OCI-LY1 (cell line): ENCODE measurements at regions not wholly inside any gene's neighbourhood (a gene's known extent, or its start where the extent isn't known, plus 50 kb on each side); places are given as distances from the start of the nearest gene placed in this dataset.

ENCODE experiments used
- H2AFZ ChIP-seq: fragments of 200-600 bp; sonication (generic), shearing (Covaris generic); 2 replicates; pipeline ENCODE4 v1.6.0; 2014; ENCODE audit warnings: antibody characterized with exemption, mild to moderate bottlenecking, low read length
- H3F3A ChIP-seq: fragments of 200-600 bp; sonication (generic), shearing (Covaris generic); 2 replicates; pipeline ENCODE4 v1.6.0; 2014; ENCODE audit warnings: mild to moderate bottlenecking, antibody characterized with exemption, low read length, moderate library complexity; ENCODE audit not compliant: insufficient read depth
- H3K27ac ChIP-seq: fragments of 200-600 bp; sonication (generic); 2 replicates; pipeline ENCODE4 v1.5.1; 2014; ENCODE audit warnings: low read length, mixed run types, mild to moderate bottlenecking, low read depth; ENCODE audit not compliant: poor library complexity, severe bottlenecking
- H3K27me3 ChIP-seq: fragments of 200-600 bp; sonication (generic); 2 replicates; pipeline ENCODE4 v1.6.0; 2014; ENCODE audit warnings: antibody characterized with exemption, mild to moderate bottlenecking, low read length, moderate library complexity; ENCODE audit not compliant: insufficient read depth
- H3K36me3 ChIP-seq: fragments of 200-600 bp; sonication (generic); 2 replicates; pipeline ENCODE4 v1.6.1; 2014; ENCODE audit warnings: mild to moderate bottlenecking, antibody characterized with exemption, low read length, moderate library complexity, mixed read lengths; ENCODE audit not compliant: insufficient read depth
- H3K4me1 ChIP-seq: fragments of 200-600 bp; sonication (generic); 2 replicates; pipeline ENCODE4 v1.5.1; 2014; ENCODE audit warnings: mild to moderate bottlenecking, low read length, moderate library complexity; ENCODE audit not compliant: insufficient read depth, severe bottlenecking
- H3K4me2 ChIP-seq: fragments of 200-600 bp; sonication (generic), shearing (Covaris generic); 2 replicates; pipeline ENCODE4 v1.6.1; 2014; ENCODE audit warnings: low read length
- H3K4me3 ChIP-seq: fragments of 200-600 bp; sonication (generic); 2 replicates; pipeline ENCODE4 v1.5.1; 2014; ENCODE audit warnings: low read length, low read depth, mild to moderate bottlenecking, mixed read lengths; ENCODE audit not compliant: poor library complexity, severe bottlenecking
- H3K79me2 ChIP-seq: fragments of 200-600 bp; shearing (Covaris generic); 2 replicates; pipeline ENCODE4 v1.6.1; 2016; ENCODE audit warnings: mixed run types, low read length, mixed read lengths; ENCODE audit not compliant: insufficient read depth
- H3K9ac ChIP-seq: fragments of 200-600 bp; sonication (generic), shearing (Covaris generic); 2 replicates; pipeline ENCODE4 v1.6.1; 2014; ENCODE audit warnings: mild to moderate bottlenecking, low read length, mixed read lengths
- H3K9me2 ChIP-seq: fragments of 200-600 bp; sonication (generic), shearing (Covaris generic); 2 replicates; pipeline ENCODE4 v1.6.1; 2014; ENCODE audit warnings: low read depth, mild to moderate bottlenecking, low read length, mixed read lengths
- H3K9me3 ChIP-seq: fragments of 200-600 bp; shearing (Covaris generic); 2 replicates; pipeline ENCODE4 v1.6.1; 2014; ENCODE audit warnings: low read length, mixed read lengths
- H4K20me1 ChIP-seq: fragments of 200-600 bp; sonication (generic), shearing (Covaris generic); 2 replicates; pipeline ENCODE4 v1.6.0; 2016; ENCODE audit warnings: mild to moderate bottlenecking, low read length; ENCODE audit not compliant: insufficient read depth
- CTCF ChIP-seq: fragments of 200-600 bp; sonication (generic), shearing (Covaris generic); IDR thresholded peaks from 2 replicates; pipeline ENCODE4 v1.5.1; 2017; ENCODE audit warnings: mild to moderate bottlenecking, antibody characterized with exemption, low read length, moderate library complexity, mixed read lengths
- EZH2 ChIP-seq: fragments of 200-600 bp; sonication (generic), shearing (Covaris generic); IDR thresholded peaks from 2 replicates; pipeline ENCODE4 v1.8.0; 2017; ENCODE audit warnings: borderline replicate concordance, mixed run types, mild to moderate bottlenecking, antibody characterized with exemption, low read length, moderate library complexity, mixed read lengths

GRCh38 chr11:112464949-112465348 is 204.3 kb upstream of the PLET1 start:
- Histone ChIP-seq H3K36me3 (no peaks in the 10 kb centered on the region), H3K4me1 (no peaks in the 10 kb centered on the region), H3K4me3 (no peak overlapping the region), H3F3A (no peaks in the 10 kb centered on the region), H3K79me2 (no peaks in the 10 kb centered on the region), H4K20me1 (no peaks in the 10 kb centered on the region), H2AFZ (no peak overlapping the region), H3K9ac (no peak overlapping the region), H3K27ac (no peak overlapping the region), H3K27me3 (no peaks in the 10 kb centered on the region), H3K4me2 (no peak overlapping the region), H3K9me3 (no peaks in the 10 kb centered on the region), H3K9me2 (no peaks in the 10 kb centered on the region)
- TF ChIP-seq EZH2 (no peak), CTCF (no peak)

- H3K4me1 ChIP-seq: no peaks in the 10 kb centered on the region
- no peak overlapping the region for H3K27ac ChIP-seq
These were observed 204.9 kb upstream of the PLET1 start for GRCh38 chr11:112465433-112466024.

GRCh38 chr11:112467721-112468120 is 207.1 kb upstream of the PLET1 start:
- no peaks in the 10 kb centered on the region for H3K9me2 ChIP-seq
- no peaks in the 10 kb centered on the region for H3F3A ChIP-seq
- H3K4me1 ChIP-seq: no peaks in the 10 kb centered on the region
- TF ChIP-seq CTCF: no peak
- TF ChIP-seq EZH2: no peak
- H3K27ac ChIP-seq: no peak overlapping the region
- no peaks in the 10 kb centered on the region for H3K9me3 ChIP-seq
- H4K20me1 ChIP-seq: no peaks in the 10 kb centered on the region
- H3K36me3 ChIP-seq: no peaks in the 10 kb centered on the region
- H3K4me3 ChIP-seq: no peak overlapping the region
- H3K27me3 ChIP-seq: no peaks in the 10 kb centered on the region
- no peaks in the 10 kb centered on the region for H3K79me2 ChIP-seq
- H2AFZ ChIP-seq: no peak overlapping the region
- H3K4me2 ChIP-seq: no peak overlapping the region
- no peak overlapping the region for H3K9ac ChIP-seq

More at GRCh38 chr11:112465433-112466024, 204.9 kb upstream of the PLET1 start:
- no peaks in the 10 kb centered on the region for H3K27me3 ChIP-seq
- H3K36me3 ChIP-seq: no peaks in the 10 kb centered on the region
- no peak overlapping the region for H3K4me2 ChIP-seq
- no peaks in the 10 kb centered on the region for H3K9me2 ChIP-seq
- H3K4me3 ChIP-seq: no peak overlapping the region
- H3K9me3 ChIP-seq: no peaks in the 10 kb centered on the region
- no peak overlapping the region for H3K9ac ChIP-seq
- H3K79me2 ChIP-seq: no peaks in the 10 kb centered on the region
- no peaks in the 10 kb centered on the region for H4K20me1 ChIP-seq
- no peaks in the 10 kb centered on the region for H3F3A ChIP-seq
- H2AFZ ChIP-seq: no peak overlapping the region
- TF ChIP-seq CTCF (no peak), EZH2 (no peak)
